ENCODE measurements at regions not wholly inside any gene's neighbourhood (a gene's known extent, or its start where the extent isn't known, plus 50 kb on each side); places are given as distances from the start of the nearest gene placed in this dataset.
"Not testable (repeated sequence)": the region's sequence is repeated elsewhere in the genome, so short reads cannot be mapped to it uniquely, and the experiment has no call there.

- TF ChIP-seq CTCF, POLR2A (IDR thresholded peaks at IDR 0.05): not testable (repeated sequence)
Measured at GRCh38 chr16:88270171-88270790, 112.5 kb upstream of the ZNF469 start.

Measured in adrenal gland (tissue), 5 donors.